Germinal center (tissue), 1 donor: ENCODE measurements at regions not wholly inside any gene's neighbourhood (a gene's known extent, or its start where the extent isn't known, plus 50 kb on each side); places are given as distances from the start of the nearest gene placed in this dataset.

Experiments used
- DNase-seq: peaks from one replicate; pipeline ENCODE4 v3.0.0; 2012; ENCODE audit warnings: mixed read lengths, low spot score

DNA sequence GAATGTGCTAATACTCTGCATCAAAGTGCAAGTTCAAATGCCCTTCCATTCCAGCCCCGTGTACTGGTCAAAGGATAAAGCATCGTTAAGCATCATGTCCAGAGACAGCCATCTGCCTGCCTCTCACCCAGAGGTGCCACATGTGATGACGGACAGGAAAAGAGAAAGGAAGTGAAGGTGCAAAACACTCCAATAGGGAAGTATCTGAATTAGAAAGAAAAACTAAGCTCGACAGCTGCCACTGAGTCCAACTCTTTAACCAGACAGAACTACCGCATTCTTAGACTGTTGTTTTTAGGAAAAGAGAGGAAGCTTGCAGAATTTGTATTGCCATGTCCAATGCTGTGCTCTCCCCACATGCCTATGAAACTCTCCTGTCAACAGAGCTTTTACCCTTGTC is 465.0 kb upstream of the SOX5 start:
- no peak for DNase-seq

DNA sequence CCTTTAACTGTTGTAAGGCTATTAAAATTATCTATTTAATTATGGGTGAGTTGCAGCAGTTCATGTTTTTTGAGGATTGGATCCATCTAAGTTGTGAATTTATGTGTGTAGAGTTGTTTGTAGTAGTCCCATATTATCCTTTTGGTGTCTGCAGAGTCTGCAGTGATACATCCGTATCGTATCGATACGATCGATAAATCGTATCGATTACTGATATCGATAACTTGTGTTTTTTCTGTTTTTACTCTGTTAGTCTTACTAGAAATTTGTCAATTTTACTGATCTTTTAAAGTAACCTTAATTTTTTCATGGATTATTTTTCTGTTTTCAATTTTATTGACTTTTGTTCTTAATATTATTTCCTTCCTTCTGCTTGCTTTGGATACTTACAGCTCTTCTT is 462.5 kb upstream of the SOX5 start:
- DNase-seq, result no peak

DNA sequence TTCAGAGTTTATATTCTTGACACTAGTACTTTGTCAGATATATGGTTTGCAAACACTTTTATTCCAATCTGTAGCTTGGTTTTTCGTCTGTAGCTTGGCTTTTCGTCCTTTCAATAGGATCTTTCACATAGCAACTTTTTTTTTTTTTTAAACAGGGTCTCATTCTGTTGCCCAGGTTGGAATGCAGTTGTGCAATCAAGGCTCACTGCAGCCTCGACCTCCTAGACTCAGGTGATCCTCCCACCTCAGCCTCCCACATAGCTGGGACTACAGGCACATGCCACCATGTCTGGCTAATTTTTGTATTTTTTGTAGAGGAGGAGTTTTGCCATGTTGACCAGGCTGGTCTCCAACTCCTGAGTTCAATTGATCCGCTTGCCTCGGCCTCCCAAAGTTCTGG is 460.4 kb upstream of the SOX5 start:
- no peak for DNase-seq

GRCh38 chr12:24408305-24408704 is 458.8 kb upstream of the SOX5 start:
- no peak for DNase-seq

- DNase-seq, result no peak
Observed at GRCh38 chr12:24407884-24408283, 458.4 kb upstream of the SOX5 start.

- DNase-seq, result no peak
Observed at GRCh38 chr12:24404086-24404815, 454.8 kb upstream of the SOX5 start.

- DNase-seq, result no peak
Observed at GRCh38 chr12:24400533-24400932, 451.1 kb upstream of the SOX5 start.

DNA sequence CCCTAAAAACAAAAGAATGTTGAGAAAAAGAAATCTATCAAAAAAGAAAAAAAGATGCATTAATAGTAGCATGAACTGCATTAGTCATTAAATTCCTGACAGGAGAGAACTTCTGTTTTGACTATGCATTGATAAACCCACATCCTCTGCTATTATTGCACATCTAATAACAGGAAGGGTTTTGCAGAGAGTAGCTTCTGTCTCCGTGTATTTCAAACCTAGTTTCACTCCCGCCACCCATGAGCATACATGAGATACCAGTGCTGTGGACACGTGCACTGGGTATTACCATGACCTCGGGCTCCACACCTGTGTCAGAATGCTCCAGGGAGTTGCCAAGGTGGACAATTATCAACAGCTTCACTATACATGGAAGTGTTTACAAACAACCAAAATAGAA is 449.1 kb upstream of the SOX5 start:
- peak; percentile 43 for DNase-seq

DNA sequence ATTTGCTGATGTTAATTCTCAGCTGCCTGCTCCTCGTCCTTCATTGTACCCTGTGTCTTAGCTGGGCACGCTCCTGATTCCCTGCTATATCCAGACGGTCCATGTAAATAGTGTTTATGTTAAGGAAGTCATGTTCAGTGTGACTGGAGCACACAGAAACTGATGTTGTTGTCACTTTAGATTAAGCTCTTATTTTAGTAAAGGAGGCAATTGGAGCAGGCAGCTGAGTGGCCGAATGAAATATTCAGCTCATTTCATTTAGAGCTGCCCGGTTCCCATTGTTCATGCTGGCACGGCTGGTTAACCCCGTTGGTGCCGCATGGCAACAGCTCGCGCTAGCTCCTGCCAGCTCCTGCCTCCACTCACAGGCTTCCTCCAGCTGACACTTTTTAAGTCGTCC is 446.8 kb upstream of the SOX5 start:
- no peak for DNase-seq

- no peak for DNase-seq
Observed at GRCh38 chr12:24394246-24394645, 444.8 kb upstream of the SOX5 start.

DNA sequence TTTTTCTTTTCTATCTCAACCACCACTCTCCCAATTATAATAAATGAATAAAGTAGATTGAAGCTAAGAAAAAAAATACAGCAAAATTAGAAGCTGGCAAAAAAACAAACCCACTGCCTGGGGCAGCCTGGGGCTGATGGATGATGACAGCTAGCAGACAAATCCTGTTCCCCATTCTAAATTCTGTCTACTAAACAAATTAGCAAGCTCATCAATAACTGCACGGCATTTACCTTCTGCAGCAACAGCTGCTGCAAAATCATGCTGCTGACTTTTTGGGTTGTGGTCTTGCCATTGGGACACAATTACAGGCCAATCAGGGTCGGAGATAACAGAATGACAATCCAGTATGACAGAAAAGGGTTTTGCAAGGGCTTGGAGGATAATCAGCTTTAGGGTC is 443.6 kb upstream of the SOX5 start:
- DNase-seq, result no peak

DNA sequence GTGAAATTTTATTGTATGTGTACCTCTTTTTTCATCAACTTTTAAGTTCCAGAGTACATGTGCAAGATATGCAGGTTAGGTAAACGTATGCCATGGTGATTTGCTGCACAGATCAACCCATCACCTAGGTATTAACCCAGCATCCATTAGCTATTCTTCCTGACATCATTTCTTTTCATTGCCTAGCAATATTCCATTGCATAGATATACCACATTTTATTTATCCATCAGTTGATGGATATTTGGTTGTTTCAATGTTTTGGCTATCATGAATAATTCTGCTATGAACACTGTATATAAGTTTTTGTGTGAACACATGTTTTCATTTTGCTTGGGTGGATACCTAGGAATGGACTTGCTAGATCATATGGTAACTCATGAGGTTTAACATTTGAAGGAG is 439.9 kb upstream of the SOX5 start:
- DNase-seq, result no peak

GRCh38 chr12:24387381-24387780 is 437.9 kb upstream of the SOX5 start:
- DNase-seq, result no peak

- DNase-seq, result no peak
Observed at GRCh38 chr12:24386836-24387235, 437.4 kb upstream of the SOX5 start.

DNA sequence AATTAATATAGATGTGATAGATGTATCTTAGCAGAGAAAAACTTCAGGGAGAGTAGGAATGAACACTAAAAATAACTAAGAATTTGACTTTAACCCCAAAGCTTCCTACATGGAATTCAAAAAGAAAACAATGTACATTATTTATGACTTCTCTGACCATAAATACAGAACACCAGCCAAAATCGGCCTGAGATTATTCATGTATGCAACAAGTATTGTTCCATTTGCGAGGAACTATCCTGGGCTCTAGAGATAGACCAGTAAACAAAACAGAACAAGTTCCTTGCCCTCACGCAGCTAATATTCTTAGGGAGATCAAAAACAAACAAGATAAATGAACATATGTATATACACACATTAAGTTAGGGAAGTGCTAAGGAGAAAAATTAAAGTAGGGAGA is 432.3 kb upstream of the SOX5 start:
- no peak for DNase-seq

GRCh38 chr12:24379861-24380521 is 430.5 kb upstream of the SOX5 start:
- no peak for DNase-seq

DNA sequence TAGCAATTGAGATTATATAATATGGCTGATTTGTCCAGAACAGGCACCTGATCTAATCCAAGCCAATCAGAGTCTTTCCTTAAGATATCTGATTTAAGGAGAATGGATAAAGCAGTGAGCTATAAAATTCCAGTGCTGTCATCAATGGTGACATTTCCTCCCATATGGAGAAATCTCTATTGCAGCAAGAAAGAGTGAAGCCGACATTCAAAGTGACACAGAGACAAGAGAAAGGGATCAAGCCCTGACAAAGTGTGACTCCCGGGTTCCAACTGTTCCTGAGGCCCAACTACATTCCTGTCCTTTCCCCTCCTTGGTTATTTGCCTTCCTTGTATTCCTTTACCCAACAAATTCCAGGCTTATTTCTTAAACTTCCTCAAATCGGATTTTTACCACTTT is 430.0 kb upstream of the SOX5 start:
- no peak for DNase-seq

GRCh38 chr12:24378548-24379407 is 429.3 kb upstream of the SOX5 start:
- DNase-seq, result peak; percentile 50

- DNase-seq, result no peak
Observed at GRCh38 chr12:24374452-24374851, 425.0 kb upstream of the SOX5 start.

DNA sequence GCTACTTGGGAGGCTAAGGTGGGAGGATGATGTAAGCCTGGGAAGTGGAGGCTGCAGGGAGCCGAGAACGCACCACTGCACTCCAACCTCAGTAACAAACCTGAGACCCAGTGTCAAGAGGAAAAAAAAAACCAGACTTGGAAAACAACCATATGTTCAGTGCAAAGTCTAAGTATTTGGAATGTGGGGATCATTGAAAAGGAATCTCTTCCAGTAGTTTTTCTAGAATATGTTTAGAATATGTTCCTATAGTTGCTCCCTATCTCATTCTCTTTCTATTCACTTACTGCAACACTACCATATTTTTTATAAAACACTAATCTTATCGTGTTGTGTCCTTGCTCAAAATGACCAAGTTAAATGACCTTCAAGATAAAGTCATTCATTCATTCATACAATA is 423.5 kb upstream of the SOX5 start:
- DNase-seq, result no peak

- DNase-seq, result no peak
Observed at GRCh38 chr12:24366514-24366913, 417.0 kb upstream of the SOX5 start.

- no peak for DNase-seq
Observed at GRCh38 chr12:24364921-24365320, 415.5 kb upstream of the SOX5 start.

GRCh38 chr12:24363177-24363754 is 413.8 kb upstream of the SOX5 start:
- DNase-seq, result no peak
